ENCODE measurements at regions not wholly inside any gene's neighbourhood (a gene's known extent, or its start where the extent isn't known, plus 50 kb on each side); places are given as distances from the start of the nearest gene placed in this dataset.

GRCh38 chr18:47552783-47553182 lies 301.3 kb upstream of the SKOR2 start:
- no peak for TF ChIP-seq ARNTL (CRISPR knock-in tag; IDR thresholded peaks at IDR 0.05; ENCODE audit: borderline replicate concordance, low read depth)
- TF ChIP-seq TSHZ2 (CRISPR knock-in tag; IDR thresholded peaks at IDR 0.05) = no peak
- TF ChIP-seq ZFP30 (CRISPR knock-in tag; IDR thresholded peaks at IDR 0.05) = no peak
- TF ChIP-seq TOX (CRISPR knock-in tag; IDR thresholded peaks at IDR 0.05; ENCODE audit: borderline replicate concordance) = no peak
- no peak for TF ChIP-seq PATZ1 (CRISPR knock-in tag; IDR thresholded peaks at IDR 0.05; ENCODE audit: borderline replicate concordance)
- no peak for TF ChIP-seq ZNF8 (CRISPR knock-in tag; IDR thresholded peaks at IDR 0.05)
- TF ChIP-seq ISL1 (CRISPR knock-in tag; IDR thresholded peaks at IDR 0.05) = no peak
- TF ChIP-seq ZNF70 (CRISPR knock-in tag; IDR thresholded peaks at IDR 0.05) = no peak
- TF ChIP-seq, protein P1, sequence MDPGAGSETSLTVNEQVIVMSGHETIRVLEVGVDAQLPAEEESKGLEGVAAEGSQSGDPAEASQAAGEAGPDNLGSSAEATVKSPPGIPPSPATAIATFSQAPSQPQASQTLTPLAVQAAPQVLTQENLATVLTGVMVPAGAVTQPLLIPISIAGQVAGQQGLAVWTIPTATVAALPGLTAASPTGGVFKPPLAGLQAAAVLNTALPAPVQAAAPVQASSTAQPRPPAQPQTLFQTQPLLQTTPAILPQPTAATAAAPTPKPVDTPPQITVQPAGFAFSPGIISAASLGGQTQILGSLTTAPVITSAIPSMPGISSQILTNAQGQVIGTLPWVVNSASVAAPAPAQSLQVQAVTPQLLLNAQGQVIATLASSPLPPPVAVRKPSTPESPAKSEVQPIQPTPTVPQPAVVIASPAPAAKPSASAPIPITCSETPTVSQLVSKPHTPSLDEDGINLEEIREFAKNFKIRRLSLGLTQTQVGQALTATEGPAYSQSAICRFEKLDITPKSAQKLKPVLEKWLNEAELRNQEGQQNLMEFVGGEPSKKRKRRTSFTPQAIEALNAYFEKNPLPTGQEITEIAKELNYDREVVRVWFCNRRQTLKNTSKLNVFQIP (CRISPR knock-in tag; IDR thresholded peaks at IDR 0.05; ENCODE audit: borderline replicate concordance, low read depth) = no peak
- no peak for TF ChIP-seq ZC3H10 (CRISPR knock-in tag; IDR thresholded peaks at IDR 0.05)
- TF ChIP-seq, protein P2, sequence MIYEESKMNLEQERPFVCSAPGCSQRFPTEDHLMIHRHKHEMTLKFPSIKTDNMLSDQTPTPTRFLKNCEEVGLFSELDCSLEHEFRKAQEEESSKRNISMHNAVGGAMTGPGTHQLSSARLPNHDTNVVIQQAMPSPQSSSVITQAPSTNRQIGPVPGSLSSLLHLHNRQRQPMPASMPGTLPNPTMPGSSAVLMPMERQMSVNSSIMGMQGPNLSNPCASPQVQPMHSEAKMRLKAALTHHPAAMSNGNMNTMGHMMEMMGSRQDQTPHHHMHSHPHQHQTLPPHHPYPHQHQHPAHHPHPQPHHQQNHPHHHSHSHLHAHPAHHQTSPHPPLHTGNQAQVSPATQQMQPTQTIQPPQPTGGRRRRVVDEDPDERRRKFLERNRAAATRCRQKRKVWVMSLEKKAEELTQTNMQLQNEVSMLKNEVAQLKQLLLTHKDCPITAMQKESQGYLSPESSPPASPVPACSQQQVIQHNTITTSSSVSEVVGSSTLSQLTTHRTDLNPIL (CRISPR knock-in tag; IDR thresholded peaks at IDR 0.05; ENCODE audit: low read depth) = no peak
- no peak for TF ChIP-seq ZFP3 (CRISPR knock-in tag; IDR thresholded peaks at IDR 0.05)
- TF ChIP-seq CSRNP3 (CRISPR knock-in tag; IDR thresholded peaks at IDR 0.05) = no peak
- no peak for TF ChIP-seq GLIS3 (CRISPR knock-in tag; IDR thresholded peaks at IDR 0.05)
- no peak for TF ChIP-seq PPARA (CRISPR knock-in tag; IDR thresholded peaks at IDR 0.05; ENCODE audit: borderline replicate concordance)
- TF ChIP-seq OSR1 (CRISPR knock-in tag; IDR thresholded peaks at IDR 0.05) = no peak
- TF ChIP-seq TCF4 (CRISPR knock-in tag; IDR thresholded peaks at IDR 0.05; ENCODE audit: borderline replicate concordance) = no peak
- TF ChIP-seq BACH2 (CRISPR knock-in tag; IDR thresholded peaks at IDR 0.05; ENCODE audit: borderline replicate concordance) = no peak
- ATAC-seq = no peak

DNA sequence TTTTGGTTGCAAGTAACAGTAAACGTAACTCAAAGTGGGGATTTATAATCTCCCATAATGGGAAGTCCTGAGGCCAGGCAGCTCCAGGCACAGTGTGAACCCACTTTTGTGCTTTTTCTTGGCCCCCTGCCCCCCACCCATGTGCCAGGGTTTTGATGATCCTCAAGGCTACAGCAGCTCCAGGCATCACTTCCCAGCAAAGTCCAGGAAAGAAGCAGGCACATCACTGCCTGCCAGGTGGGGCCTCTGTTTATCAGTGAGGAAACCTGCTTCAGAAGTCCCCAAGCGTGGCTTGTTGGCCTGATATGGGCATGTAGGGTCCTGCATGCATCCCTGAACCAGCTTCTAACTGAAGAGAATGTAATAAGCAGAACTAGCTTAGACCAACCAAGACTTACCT lies 299.2 kb upstream of the SKOR2 start:
- TF ChIP-seq ZNF8 (CRISPR knock-in tag; IDR thresholded peaks at IDR 0.05) = no peak
- TF ChIP-seq, protein P1 (CRISPR knock-in tag; IDR thresholded peaks at IDR 0.05; ENCODE audit: borderline replicate concordance, low read depth) = no peak
- TF ChIP-seq TOX (CRISPR knock-in tag; IDR thresholded peaks at IDR 0.05; ENCODE audit: borderline replicate concordance) = no peak
- TF ChIP-seq PPARA (CRISPR knock-in tag; IDR thresholded peaks at IDR 0.05; ENCODE audit: borderline replicate concordance) = no peak
- TF ChIP-seq TSHZ2 (CRISPR knock-in tag; IDR thresholded peaks at IDR 0.05) = no peak
- no peak for TF ChIP-seq ZFP3 (CRISPR knock-in tag; IDR thresholded peaks at IDR 0.05)
- TF ChIP-seq PATZ1 (CRISPR knock-in tag; IDR thresholded peaks at IDR 0.05; ENCODE audit: borderline replicate concordance) = no peak
- TF ChIP-seq ISL1 (CRISPR knock-in tag; IDR thresholded peaks at IDR 0.05) = no peak
- no peak for TF ChIP-seq ZNF70 (CRISPR knock-in tag; IDR thresholded peaks at IDR 0.05)
- no peak for TF ChIP-seq ZNF565 (CRISPR knock-in tag; conservative IDR thresholded peaks at IDR 0.05; ENCODE audit: low read depth)
- no peak for TF ChIP-seq GLIS3 (CRISPR knock-in tag; IDR thresholded peaks at IDR 0.05)
- no peak for ATAC-seq
